Activated T-cell treated with anti-CD3 and anti-CD28 coated beads, Interleukin-2, amount 50 U/mL, for 24 hours (primary cell): ENCODE measurements at regions not wholly inside any gene's neighbourhood (a gene's known extent, or its start where the extent isn't known, plus 50 kb on each side); places are given as distances from the start of the nearest gene placed in this dataset.

ENCODE experiments used
- DNase-seq: peaks from one replicate; pipeline ENCODE4 v3.0.0-alpha.2; 2020
- H3K27ac Mint-ChIP-seq: 2 replicates; pipeline ENCODE4 v1.8.0; 2020; ENCODE audit warnings: mild to moderate bottlenecking, mixed read lengths
- H3K27me3 Mint-ChIP-seq: 2 replicates; pipeline ENCODE4 v1.8.0; 2020; ENCODE audit warnings: mixed read lengths
- H3K36me3 Mint-ChIP-seq: 2 replicates; pipeline ENCODE4 v1.8.0; 2020; ENCODE audit warnings: low read depth, mixed read lengths
- H3K4me1 Mint-ChIP-seq: 2 replicates; pipeline ENCODE4 v1.8.0; 2020; ENCODE audit warnings: low read depth, mixed read lengths
- H3K4me3 Mint-ChIP-seq: 2 replicates; pipeline ENCODE4 v1.8.0; 2020; ENCODE audit warnings: mild to moderate bottlenecking, moderate library complexity, mixed read lengths
- H3K9me3 Mint-ChIP-seq: 2 replicates; pipeline ENCODE4 v1.8.0; 2020; ENCODE audit warnings: mixed read lengths

GRCh38 chr13:63050287-63050686, 1634.6 kb upstream of the PCDH20 start:
- no peak for DNase-seq
- H3K4me1 Mint-ChIP-seq, result no peaks in the 10 kb centered on the region

GRCh38 chr13:63048653-63049052, 1633.0 kb upstream of the PCDH20 start:
- H3K27ac Mint-ChIP-seq, result no peak overlapping the region

More at GRCh38 chr13:63050287-63050686, 1634.6 kb upstream of the PCDH20 start:
- no peaks in the 10 kb centered on the region for H3K27me3 Mint-ChIP-seq
- no peak overlapping the region for H3K4me3 Mint-ChIP-seq
- H3K36me3 Mint-ChIP-seq, result no peaks in the 10 kb centered on the region
- H3K27ac Mint-ChIP-seq, result no peak overlapping the region
- peaks cover 17% of the 10 kb centered on the region for H3K9me3 Mint-ChIP-seq

GRCh38 chr13:63044589-63045313, 1629.1 kb upstream of the PCDH20 start:
- Mint-ChIP-seq H3K9me3 (peaks cover 11% of the 10 kb centered on the region), H3K27me3 (no peaks in the 10 kb centered on the region), H3K4me1 (no peaks in the 10 kb centered on the region), H3K4me3 (no peak overlapping the region), H3K27ac (no peak overlapping the region), H3K36me3 (no peaks in the 10 kb centered on the region)
- DNase-seq, result no peak

More at GRCh38 chr13:63048653-63049052, 1633.0 kb upstream of the PCDH20 start:
- H3K4me1 Mint-ChIP-seq, result no peaks in the 10 kb centered on the region
- no peak overlapping the region for H3K4me3 Mint-ChIP-seq
- DNase-seq, result no peak
- peaks cover 17% of the 10 kb centered on the region for H3K9me3 Mint-ChIP-seq
- no peaks in the 10 kb centered on the region for H3K36me3 Mint-ChIP-seq
- H3K27me3 Mint-ChIP-seq, result no peaks in the 10 kb centered on the region

GRCh38 chr13:63042686-63043085, 1627.0 kb upstream of the PCDH20 start:
- Mint-ChIP-seq H3K27me3 (no peaks in the 10 kb centered on the region), H3K4me1 (no peaks in the 10 kb centered on the region), H3K4me3 (no peak overlapping the region), H3K36me3 (no peaks in the 10 kb centered on the region), H3K27ac (no peak overlapping the region), H3K9me3 (peaks cover 19% of the 10 kb centered on the region)
- DNase-seq, result no peak

- no peak overlapping the region for H3K27ac Mint-ChIP-seq
Observed at GRCh38 chr13:63041640-63042414, 1626.2 kb upstream of the PCDH20 start.

GRCh38 chr13:63026285-63026797, 1610.7 kb upstream of the PCDH20 start:
- H3K27me3 Mint-ChIP-seq, result no peaks in the 10 kb centered on the region
- H3K9me3 Mint-ChIP-seq, result peaks cover 16% of the 10 kb centered on the region
- no peaks in the 10 kb centered on the region for H3K36me3 Mint-ChIP-seq
- H3K4me3 Mint-ChIP-seq, result no peak overlapping the region
- no peaks in the 10 kb centered on the region for H3K4me1 Mint-ChIP-seq
- no peak for DNase-seq
- H3K27ac Mint-ChIP-seq, result no peak overlapping the region

More at GRCh38 chr13:63041640-63042414, 1626.2 kb upstream of the PCDH20 start:
- H3K36me3 Mint-ChIP-seq, result no peaks in the 10 kb centered on the region
- H3K4me3 Mint-ChIP-seq, result no peak overlapping the region
- DNase-seq, result no peak
- no peaks in the 10 kb centered on the region for H3K27me3 Mint-ChIP-seq
- H3K9me3 Mint-ChIP-seq, result peaks cover 19% of the 10 kb centered on the region
- no peaks in the 10 kb centered on the region for H3K4me1 Mint-ChIP-seq

GRCh38 chr13:63025741-63026140, 1610.1 kb upstream of the PCDH20 start:
- H3K4me3 Mint-ChIP-seq, result no peak overlapping the region
- H3K4me1 Mint-ChIP-seq, result no peaks in the 10 kb centered on the region
- no peak overlapping the region for H3K27ac Mint-ChIP-seq
- H3K9me3 Mint-ChIP-seq, result peaks cover 16% of the 10 kb centered on the region
- no peaks in the 10 kb centered on the region for H3K27me3 Mint-ChIP-seq
- no peak for DNase-seq
- no peaks in the 10 kb centered on the region for H3K36me3 Mint-ChIP-seq

- H3K4me3 Mint-ChIP-seq, result no peak overlapping the region
- H3K36me3 Mint-ChIP-seq, result no peaks in the 10 kb centered on the region
- H3K9me3 Mint-ChIP-seq, result peaks cover 12% of the 10 kb centered on the region
- H3K27me3 Mint-ChIP-seq, result no peaks in the 10 kb centered on the region
- H3K27ac Mint-ChIP-seq, result no peak overlapping the region
- H3K4me1 Mint-ChIP-seq, result no peaks in the 10 kb centered on the region
- DNase-seq, result no peak
Observed at GRCh38 chr13:63024458-63024857, 1608.8 kb upstream of the PCDH20 start.

GRCh38 chr13:63011996-63012395, 1596.3 kb upstream of the PCDH20 start:
- no peaks in the 10 kb centered on the region for H3K4me1 Mint-ChIP-seq
- H3K4me3 Mint-ChIP-seq, result no peak overlapping the region
- no peaks in the 10 kb centered on the region for H3K27me3 Mint-ChIP-seq
- H3K27ac Mint-ChIP-seq, result no peak overlapping the region
- no peaks in the 10 kb centered on the region for H3K36me3 Mint-ChIP-seq
- peaks cover 29% of the 10 kb centered on the region for H3K9me3 Mint-ChIP-seq
- no peak for DNase-seq

GRCh38 chr13:63010072-63010658, 1594.5 kb upstream of the PCDH20 start:
- DNase-seq, result no peak
- no peaks in the 10 kb centered on the region for H3K27me3 Mint-ChIP-seq
- H3K36me3 Mint-ChIP-seq, result no peaks in the 10 kb centered on the region
- H3K4me3 Mint-ChIP-seq, result no peak overlapping the region
- peaks cover 30% of the 10 kb centered on the region for H3K9me3 Mint-ChIP-seq
- H3K4me1 Mint-ChIP-seq, result no peaks in the 10 kb centered on the region
- no peak overlapping the region for H3K27ac Mint-ChIP-seq

- H3K27ac Mint-ChIP-seq, result no peak overlapping the region
- H3K36me3 Mint-ChIP-seq, result no peaks in the 10 kb centered on the region
- H3K9me3 Mint-ChIP-seq, result peaks cover 41% of the 10 kb centered on the region
- no peaks in the 10 kb centered on the region for H3K4me1 Mint-ChIP-seq
- DNase-seq, result no peak
- H3K4me3 Mint-ChIP-seq, result no peak overlapping the region
- no peaks in the 10 kb centered on the region for H3K27me3 Mint-ChIP-seq
Observed at GRCh38 chr13:63005625-63006024, 1590.0 kb upstream of the PCDH20 start.

- Mint-ChIP-seq H3K27me3 (no peaks in the 10 kb centered on the region), H3K4me3 (no peak overlapping the region), H3K27ac (no peak overlapping the region), H3K4me1 (no peaks in the 10 kb centered on the region), H3K36me3 (no peaks in the 10 kb centered on the region), H3K9me3 (peaks cover 22% of the 10 kb centered on the region)
- DNase-seq, result no peak
Observed at GRCh38 chr13:62997696-62998095, 1582.0 kb upstream of the PCDH20 start.

GRCh38 chr13:62997038-62997599, 1581.5 kb upstream of the PCDH20 start:
- H3K4me3 Mint-ChIP-seq, result no peak overlapping the region
- no peak overlapping the region for H3K27ac Mint-ChIP-seq
- no peaks in the 10 kb centered on the region for H3K27me3 Mint-ChIP-seq
- DNase-seq, result no peak
- H3K9me3 Mint-ChIP-seq, result peaks cover 19% of the 10 kb centered on the region
- H3K36me3 Mint-ChIP-seq, result no peaks in the 10 kb centered on the region
- no peaks in the 10 kb centered on the region for H3K4me1 Mint-ChIP-seq

GRCh38 chr13:62973804-62974203, 1558.2 kb upstream of the PCDH20 start:
- no peak for DNase-seq
- Mint-ChIP-seq H3K27me3 (no peaks in the 10 kb centered on the region), H3K9me3 (peaks cover 16% of the 10 kb centered on the region), H3K4me1 (no peaks in the 10 kb centered on the region), H3K36me3 (no peaks in the 10 kb centered on the region), H3K4me3 (no peak overlapping the region), H3K27ac (no peak overlapping the region)
